GM12878 (cell line): ENCODE measurements at regions not wholly inside any gene's neighbourhood (a gene's known extent, or its start where the extent isn't known, plus 50 kb on each side); places are given as distances from the start of the nearest gene placed in this dataset.

Source experiments
- ATAC-seq: fragments of 200-7000 bp; cut with Tn5 transposase; 3 replicates; pipeline ENCODE4 v1.9.1; 2020; ENCODE audit warnings: mild to moderate bottlenecking, moderate library complexity
- BruUV-seq: library from RNA; stranded (reverse); fragments of 400-500 nt; replicated peaks from 2 replicates; lab custom pipeline; 2021; lab: Mats Ljungman, UMichigan
- CTCF ChIA-PET: fragments of 300-600 bp; sonication (Branson Sonifier 250); formaldehyde crosslinking; extraction: SDS; loops from one replicate; lab custom pipeline; 2021; ENCODE audit warnings: inconsistent platforms; lab: Yijun Ruan, JAX
- POLR2A ChIA-PET: fragments of 350-600 bp; formaldehyde crosslinking; extraction: SDS; loops from one replicate; lab custom pipeline; 2021; ENCODE audit warnings: inconsistent platforms; lab: Charles Lee
- RAD21 ChIA-PET: fragments of 300-600 bp; sonication (Branson Sonifier 250); formaldehyde crosslinking; loops from one replicate; lab custom pipeline; 2023; ENCODE audit warnings: antibody characterized with exemption; ENCODE audit not compliant: unreplicated experiment; lab: Charles Lee
- SMC1A ChIA-PET: fragments of 300-600 bp; sonication (Branson Sonifier 250); formaldehyde crosslinking; loops from one replicate; lab custom pipeline; 2023; ENCODE audit not compliant: unreplicated experiment, uncharacterized antibody; lab: Charles Lee
- DNase-seq: peaks from one replicate; pipeline ENCODE4 v3.0.0-alpha.2; 2011; ENCODE audit warnings: low read depth, low spot score
- FAIRE-seq: peaks from 3 replicates; lab custom pipeline; 2011; peaks lifted over from hg19 to GRCh38; lab: Jason Lieb, UNC
- H2AFZ ChIP-seq: 2 replicates; pipeline ENCODE4 v1.6.0; 2011; ENCODE audit warnings: low read depth, low read length, control low read depth; ENCODE audit not compliant: control insufficient read depth
- H3K27ac ChIP-seq: 2 replicates; pipeline ENCODE4 v1.5.1; 2011; ENCODE audit warnings: control low read depth; ENCODE audit not compliant: control insufficient read depth, insufficient read depth
- H3K27me3 ChIP-seq, 2 experiments: replicated peaks in 1 of 2; 2 replicates each; pipeline versions ENCODE4 v1.6.0 to v1.6.1; 2011; ENCODE audit warnings: low read length in 1 of 2; ENCODE audit not compliant: control insufficient read depth in 2 of 2, insufficient read depth in 2 of 2
- H3K36me3 ChIP-seq, 2 experiments: 2 replicates each; pipeline ENCODE4 v1.5.1; 2011; ENCODE audit warnings: low read length in 1 of 2; ENCODE audit not compliant: control insufficient read depth in 2 of 2, insufficient read depth in 2 of 2
- H3K4me1 ChIP-seq: 2 replicates; pipeline ENCODE4 v1.6.1; 2011; ENCODE audit warnings: mild to moderate bottlenecking, low read length, moderate library complexity, mixed read lengths; ENCODE audit not compliant: control insufficient read depth, insufficient read depth
- H3K4me2 ChIP-seq: 2 replicates; pipeline ENCODE4 v1.6.0; 2011; ENCODE audit warnings: control low read depth; ENCODE audit not compliant: control insufficient read depth, insufficient read depth
- H3K4me3 ChIP-seq: fragments of 200-600 bp; sonication (generic); 2 replicates; pipeline ENCODE4 v1.5.1; 2016
- H3K79me2 ChIP-seq: 2 replicates; pipeline ENCODE4 v1.6.0; 2011; ENCODE audit warnings: low read length; ENCODE audit not compliant: control insufficient read depth, insufficient read depth
- H3K9ac ChIP-seq: 2 replicates; pipeline ENCODE4 v1.8.0; 2011; ENCODE audit warnings: low read length, control low read depth, mixed read lengths; ENCODE audit not compliant: control insufficient read depth, insufficient read depth
- H3K9me3 ChIP-seq: replicated peaks from 3 replicates; pipeline ENCODE4 v1.5.1; 2011; ENCODE audit warnings: mild to moderate bottlenecking, low read length; ENCODE audit not compliant: control insufficient read depth, insufficient read depth
- H4K20me1 ChIP-seq: 2 replicates; pipeline ENCODE4 v1.6.0; 2011; ENCODE audit not compliant: control insufficient read depth, insufficient read depth
- BCL3 ChIP-seq: IDR thresholded peaks from 2 replicates; pipeline ENCODE4 v1.6.1; 2011; ENCODE audit warnings: borderline replicate concordance, low read depth, mild to moderate bottlenecking, moderate library complexity, low read length; ENCODE audit not compliant: insufficient read depth, poor library complexity, severe bottlenecking
- ZBTB40 ChIP-seq: fragments of 450-650 bp; IDR thresholded peaks from 2 replicates; pipeline ENCODE4 v1.6.1; 2016; ENCODE audit warnings: mild to moderate bottlenecking, moderate library complexity, borderline replicate concordance
- in situ Hi-C: fragments of 300-500 bp; cut with MboI; formaldehyde crosslinking; loops from 9 replicates; pipeline ENCODE4 v1.14.3; 2018; ENCODE audit warnings: mixed read lengths
- intact Hi-C: fragments of 100-400 bp; cut with micrococcal nuclease; formaldehyde crosslinking; loops from one replicate; pipeline ENCODE4 v1.14.2; 2022; ENCODE audit not compliant: unreplicated experiment

GRCh38 chr12:91894911-91895310 is 250.7 kb downstream of the BTG1 start:
- in situ Hi-C loops (no loop called here), intact Hi-C loops (no loop called here)
- no TSS peak for BruUV-seq
- Histone ChIP-seq H3K9ac (no peak overlapping the region), H2AFZ (no peak overlapping the region), H3K27ac (no peak overlapping the region), H3K4me2 (no peak overlapping the region), H3K4me3 (no peak overlapping the region), H4K20me1 (no peaks in the 10 kb centered on the region), H3K36me3 (no peaks in the 10 kb centered on the region), H3K79me2 (no peaks in the 10 kb centered on the region), H3K9me3 (no peaks in the 10 kb centered on the region), H3K4me1 (no peaks in the 10 kb centered on the region)
- ChIA-PET SMC1A (no interaction called here), RAD21 (no interaction called here), POLR2A (no interaction called here), CTCF (no interaction called here)
- no peak for FAIRE-seq
- no peak for ATAC-seq
- DNase-seq, result no peak
- no peak for TF ChIP-seq BCL3
- peak; percentile 57 for TF ChIP-seq ZBTB40
- TF ChIP-seq, all 136 proteins: peak for 1
- H3K27me3 ChIP-seq, result no peaks in the 10 kb centered on the region
